Ovary (tissue), 3 donors: ENCODE measurements at regions not wholly inside any gene's neighbourhood (a gene's known extent, or its start where the extent isn't known, plus 50 kb on each side); places are given as distances from the start of the nearest gene placed in this dataset.

Experiments
- EP300 ChIP-seq: sonication (generic); formaldehyde crosslinking; IDR thresholded peaks from one replicate; pipeline ENCODE4 v1.6.1; 2017; ENCODE audit warnings: antibody characterized with exemption
- POLR2A ChIP-seq: fragments of 450-650 bp; IDR thresholded peaks from one replicate; pipeline ENCODE4 v1.6.1; 2017; ENCODE audit warnings: antibody characterized with exemption, mild to moderate bottlenecking, moderate library complexity
- TF ChIP-seq, protein P1 (sequence below), 3 donors: fragments of 450-650 bp in 2 of 3; fragments of 200-600 bp in 1 of 3; IDR thresholded peaks; one replicate each; pipeline versions ENCODE4 v1.5.1 to v1.8.0; 2016 to 2022; ENCODE audit warnings: antibody characterized with exemption in 3 of 3, mild to moderate bottlenecking in 1 of 3
- donor health status: DM: no; HTN: no; CAD: no.

DNA sequence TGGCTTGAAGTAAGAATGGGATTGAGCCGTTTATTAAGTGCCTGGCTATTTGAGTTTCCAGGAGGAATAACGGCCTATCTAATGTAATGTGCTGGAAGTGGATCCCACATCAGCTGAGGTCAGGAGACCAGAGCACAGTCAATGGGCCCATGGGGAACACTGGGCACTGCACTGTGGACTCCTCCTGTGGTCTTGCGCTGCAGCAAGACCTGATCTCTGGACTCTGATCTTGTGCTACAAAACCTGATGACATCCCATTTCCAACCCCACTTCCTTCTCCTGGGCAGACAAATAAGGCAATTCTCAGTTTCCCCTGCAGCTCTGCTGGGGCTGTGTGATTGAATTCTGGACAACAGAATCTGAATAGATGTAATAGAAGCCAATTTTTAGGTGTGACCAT, 151.7 kb upstream of the ADCY2 start:
- TF ChIP-seq, protein P1, sequence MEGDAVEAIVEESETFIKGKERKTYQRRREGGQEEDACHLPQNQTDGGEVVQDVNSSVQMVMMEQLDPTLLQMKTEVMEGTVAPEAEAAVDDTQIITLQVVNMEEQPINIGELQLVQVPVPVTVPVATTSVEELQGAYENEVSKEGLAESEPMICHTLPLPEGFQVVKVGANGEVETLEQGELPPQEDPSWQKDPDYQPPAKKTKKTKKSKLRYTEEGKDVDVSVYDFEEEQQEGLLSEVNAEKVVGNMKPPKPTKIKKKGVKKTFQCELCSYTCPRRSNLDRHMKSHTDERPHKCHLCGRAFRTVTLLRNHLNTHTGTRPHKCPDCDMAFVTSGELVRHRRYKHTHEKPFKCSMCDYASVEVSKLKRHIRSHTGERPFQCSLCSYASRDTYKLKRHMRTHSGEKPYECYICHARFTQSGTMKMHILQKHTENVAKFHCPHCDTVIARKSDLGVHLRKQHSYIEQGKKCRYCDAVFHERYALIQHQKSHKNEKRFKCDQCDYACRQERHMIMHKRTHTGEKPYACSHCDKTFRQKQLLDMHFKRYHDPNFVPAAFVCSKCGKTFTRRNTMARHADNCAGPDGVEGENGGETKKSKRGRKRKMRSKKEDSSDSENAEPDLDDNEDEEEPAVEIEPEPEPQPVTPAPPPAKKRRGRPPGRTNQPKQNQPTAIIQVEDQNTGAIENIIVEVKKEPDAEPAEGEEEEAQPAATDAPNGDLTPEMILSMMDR (IDR thresholded peaks at IDR 0.05) = no peak
- TF ChIP-seq POLR2A (no peak), EP300 (no peak)
